Ectodermal cell (in vitro differentiated cells): ENCODE measurements at regions not wholly inside any gene's neighbourhood (a gene's known extent, or its start where the extent isn't known, plus 50 kb on each side); places are given as distances from the start of the nearest gene placed in this dataset.

Experiments used
- H3K27ac ChIP-seq: 2 replicates; pipeline ENCODE4 v1.7.0; 2013; ENCODE audit warnings: mild to moderate bottlenecking, low read depth, low read length; ENCODE audit not compliant: insufficient read depth, poor library complexity, severe bottlenecking
- H3K27me3 ChIP-seq: 2 replicates; pipeline ENCODE4 v1.7.0; 2013; ENCODE audit warnings: mild to moderate bottlenecking, low read length; ENCODE audit not compliant: insufficient read depth, control insufficient read depth, poor library complexity, severe bottlenecking
- H3K36me3 ChIP-seq: one replicate; pipeline ENCODE4 v1.7.0; 2013; ENCODE audit warnings: low read length; ENCODE audit not compliant: control insufficient read depth, insufficient read depth
- H3K4me1 ChIP-seq: one replicate; pipeline ENCODE4 v1.7.0; 2013; ENCODE audit warnings: low read length; ENCODE audit not compliant: control insufficient read depth, insufficient read depth
- H3K4me3 ChIP-seq: 2 replicates; pipeline ENCODE4 v1.7.0; 2013; ENCODE audit warnings: low read depth, low read length, control low read depth; ENCODE audit not compliant: insufficient read depth
- H3K9me3 ChIP-seq: 2 replicates; pipeline ENCODE4 v1.7.0; 2013; ENCODE audit warnings: mild to moderate bottlenecking, low read length, moderate library complexity; ENCODE audit not compliant: control insufficient read depth
- WGBS, 2 experiments: methylation state at CpG; one replicate each; pipeline ENCODE4 v1.1.7; 2013; ENCODE audit warnings: missing lambda C conversion rate in 2 of 2; 5-methylcytosine and 5-hydroxymethylcytosine counted together

DNA sequence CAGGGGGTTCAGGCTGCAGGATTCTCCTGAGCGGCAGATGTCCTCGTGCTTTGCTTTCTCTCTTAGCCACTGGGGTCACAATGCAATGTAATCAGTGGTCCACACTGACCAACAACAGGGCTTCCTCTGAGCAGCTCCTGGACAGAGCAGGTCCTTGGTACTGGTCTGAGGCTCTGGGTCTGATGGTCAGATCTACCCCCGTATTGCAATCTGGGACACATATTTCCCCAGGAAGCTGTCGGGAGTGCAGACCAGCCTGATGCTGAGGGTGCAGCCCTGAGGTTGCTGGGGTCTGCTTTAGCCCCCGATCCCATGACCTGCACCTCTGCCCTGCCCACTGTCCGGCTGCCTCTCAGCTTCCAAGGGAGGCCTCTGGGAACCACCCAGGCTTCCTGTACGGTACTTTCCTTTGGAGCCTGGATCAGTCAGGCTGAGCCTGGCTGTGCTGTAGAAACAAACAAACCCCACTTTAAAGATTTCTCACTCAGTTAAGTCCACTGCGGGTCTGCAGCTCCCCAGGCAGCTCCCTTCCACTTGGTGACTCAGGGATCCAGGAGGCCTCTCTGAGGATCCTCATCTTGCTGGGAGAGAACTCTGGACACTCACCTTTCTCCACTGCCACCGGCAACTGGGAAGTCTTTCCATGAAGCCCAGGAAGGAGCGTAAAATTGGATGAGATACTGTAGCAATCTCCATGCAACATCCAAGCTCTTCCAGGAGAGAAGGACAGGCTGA is 1046.6 kb downstream of the TBC1D22A start:
- Histone ChIP-seq H3K27me3 (no peaks in the 10 kb centered on the region), H3K36me3 (no peaks in the 10 kb centered on the region), H3K4me3 (no peak overlapping the region), H3K9me3 (peaks cover 3% of the 10 kb centered on the region), H3K27ac (no peak overlapping the region), H3K4me1 (no peaks in the 10 kb centered on the region)
- WGBS, 2 experiments = 93 to 94% methylated on average over 10 of the region's 10 CpGs

DNA sequence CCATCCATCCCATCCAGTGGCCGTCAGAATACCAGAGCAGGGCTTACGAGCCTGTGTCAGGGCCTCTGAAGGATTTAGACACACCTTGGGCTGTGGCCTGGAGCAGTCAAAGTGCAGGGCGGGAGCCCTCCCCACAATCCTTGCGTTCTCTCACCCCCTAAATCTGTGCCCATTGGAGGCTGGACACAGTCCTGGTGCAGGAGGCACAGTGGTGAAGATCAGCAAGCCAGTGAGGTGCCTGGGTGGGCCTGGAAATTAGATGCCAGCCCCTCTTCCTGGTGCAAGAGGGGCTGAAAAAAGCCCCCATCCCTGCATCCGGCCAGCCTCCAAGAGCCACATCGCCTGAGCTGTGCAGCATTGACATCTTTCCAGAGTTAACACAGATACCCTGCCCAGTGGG is 1045.8 kb downstream of the TBC1D22A start:
- Histone ChIP-seq H3K27me3 (no peaks in the 10 kb centered on the region), H3K9me3 (peaks cover 3% of the 10 kb centered on the region), H3K4me1 (no peaks in the 10 kb centered on the region), H3K36me3 (no peaks in the 10 kb centered on the region), H3K4me3 (no peak overlapping the region), H3K27ac (no peak overlapping the region)
- whole genome bisulfite sequencing, 2 experiments = 84 to 89% methylated on average over 6 of the region's 6 CpGs

DNA sequence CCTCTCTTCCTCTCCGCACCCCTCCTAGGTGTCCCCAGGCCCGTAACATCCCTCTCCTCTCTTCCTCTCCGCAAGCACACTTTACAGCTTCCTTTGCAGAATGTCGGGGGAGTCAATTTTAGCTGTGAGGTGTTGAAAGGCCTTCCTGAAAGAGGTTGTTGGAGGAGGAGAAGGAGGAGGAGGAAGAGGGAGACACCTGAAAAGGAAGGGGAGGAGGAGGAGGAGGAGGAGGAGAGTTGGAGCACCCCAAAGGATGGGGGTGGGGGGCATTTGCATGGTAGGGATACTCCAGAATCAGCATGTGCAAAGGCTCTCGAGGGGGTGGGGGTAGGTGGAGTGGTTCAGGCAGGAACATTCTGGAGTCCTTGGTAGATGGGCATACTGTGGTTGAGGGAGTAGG is 1045.1 kb downstream of the TBC1D22A start:
- Histone ChIP-seq H3K4me1 (no peaks in the 10 kb centered on the region), H3K27ac (no peak overlapping the region), H3K27me3 (no peaks in the 10 kb centered on the region), H3K4me3 (no peak overlapping the region), H3K9me3 (peaks cover 3% of the 10 kb centered on the region), H3K36me3 (no peaks in the 10 kb centered on the region)
- WGBS, 2 experiments = 88 to 91% methylated on average over 4 to 5 of the region's 5 CpGs

DNA sequence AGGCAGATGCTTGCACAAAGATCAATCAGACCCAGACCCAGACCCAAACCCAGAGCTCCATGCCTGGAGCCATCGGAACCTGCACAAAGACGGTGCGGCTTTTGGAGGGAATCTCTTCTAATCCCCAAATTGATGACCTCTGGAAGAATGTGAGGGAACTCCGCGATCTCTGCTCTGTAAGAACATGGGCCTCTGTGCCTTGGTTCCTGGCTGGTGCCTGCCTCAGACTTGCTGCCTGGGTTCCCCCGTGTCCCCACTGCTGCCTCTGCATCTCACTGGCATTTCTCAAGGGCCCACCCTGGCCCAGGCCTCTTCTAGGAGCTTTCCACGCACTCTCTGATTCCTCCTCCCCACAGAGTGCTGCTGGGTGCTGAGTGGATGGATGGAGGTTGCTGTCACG is 1044.4 kb downstream of the TBC1D22A start:
- Histone ChIP-seq H3K27ac (no peak overlapping the region), H3K4me1 (no peaks in the 10 kb centered on the region), H3K27me3 (no peaks in the 10 kb centered on the region), H3K9me3 (peaks cover 3% of the 10 kb centered on the region), H3K4me3 (no peak overlapping the region), H3K36me3 (no peaks in the 10 kb centered on the region)
- 89 to 93% methylated on average over 7 to 8 of the region's 8 CpGs for WGBS, 2 experiments

DNA sequence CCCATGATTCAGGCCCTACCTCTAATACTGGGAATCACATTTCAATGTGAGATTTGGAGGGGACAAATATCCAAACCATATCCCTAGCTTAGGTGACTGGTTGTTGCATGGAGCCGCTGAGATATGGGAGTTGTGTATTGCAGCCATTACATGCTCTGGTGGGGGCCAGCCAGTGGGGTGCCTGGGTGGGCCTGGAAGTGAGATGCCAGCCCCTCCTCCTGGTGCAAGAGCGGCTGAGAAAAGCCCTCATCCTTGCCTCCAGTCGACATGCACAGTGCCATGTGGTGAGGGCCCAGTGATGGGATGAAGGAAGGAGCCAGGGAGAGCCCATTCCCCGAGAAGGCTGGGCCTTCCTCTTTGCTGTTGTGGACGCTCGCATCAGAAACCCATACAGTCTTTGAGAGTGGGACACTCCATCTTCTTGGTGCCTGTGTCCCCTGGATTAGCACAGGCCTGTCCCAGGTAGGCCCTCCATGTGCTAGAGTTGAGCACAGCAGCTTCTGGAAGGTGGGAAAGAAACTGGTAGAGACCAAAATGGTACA is 1043.0 kb downstream of the TBC1D22A start:
- no peaks in the 10 kb centered on the region for H3K4me1 ChIP-seq
- H3K36me3 ChIP-seq = no peaks in the 10 kb centered on the region
- H3K27ac ChIP-seq = no peak overlapping the region
- H3K27me3 ChIP-seq = no peaks in the 10 kb centered on the region
- H3K9me3 ChIP-seq = peaks cover 3% of the 10 kb centered on the region
- WGBS, 2 experiments = 93 to 94% methylated on average over 6 of the region's 6 CpGs
- no peak overlapping the region for H3K4me3 ChIP-seq

DNA sequence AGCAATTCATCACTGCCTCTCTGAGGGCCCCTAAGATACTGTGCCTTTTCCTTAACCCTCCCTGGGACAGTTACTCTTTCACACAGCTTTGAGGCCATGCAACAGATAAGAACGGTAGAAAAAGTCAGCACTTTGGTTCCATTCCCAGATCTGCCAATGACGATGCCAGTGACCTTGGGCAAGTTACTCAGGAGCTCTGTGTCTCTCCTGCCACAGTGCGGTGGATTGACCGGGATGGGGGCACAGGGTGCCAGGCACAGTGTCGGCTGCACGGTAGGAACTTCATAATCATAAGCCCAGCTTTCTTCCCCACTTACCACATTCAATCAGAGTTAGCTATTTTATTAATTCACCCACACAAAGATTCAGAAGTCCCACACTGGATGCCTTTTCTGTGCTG is 1041.8 kb downstream of the TBC1D22A start:
- no peak overlapping the region for H3K27ac ChIP-seq
- no peaks in the 10 kb centered on the region for H3K27me3 ChIP-seq
- H3K4me3 ChIP-seq = no peak overlapping the region
- H3K4me1 ChIP-seq = no peaks in the 10 kb centered on the region
- H3K36me3 ChIP-seq = no peaks in the 10 kb centered on the region
- peaks cover 3% of the 10 kb centered on the region for H3K9me3 ChIP-seq
- WGBS, 2 experiments = 93 to 95% methylated on average over 6 of the region's 6 CpGs

DNA sequence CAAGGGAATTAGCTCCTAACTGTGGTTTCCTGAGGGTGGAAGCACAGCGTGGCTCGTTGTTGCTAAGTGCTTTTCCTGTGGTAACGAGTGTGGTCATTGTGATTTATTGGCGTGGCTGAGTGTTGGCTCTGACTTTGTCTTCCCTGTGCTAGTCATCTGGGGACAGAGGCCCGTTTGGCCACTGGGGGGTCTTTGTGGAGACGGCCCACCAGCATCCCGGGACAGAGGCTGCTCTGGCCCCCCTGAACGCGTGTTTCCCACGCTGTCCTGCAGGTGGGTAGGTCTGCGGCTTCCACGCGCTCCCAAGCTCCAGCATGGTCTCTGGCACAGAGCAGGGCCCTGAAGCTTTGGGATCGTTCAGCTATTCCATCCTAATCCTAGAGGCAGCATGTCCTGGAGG is 1040.0 kb downstream of the TBC1D22A start:
- WGBS, 2 experiments = 86 to 91% methylated on average over 14 of the region's 14 CpGs
- Histone ChIP-seq H3K4me1 (no peaks in the 10 kb centered on the region), H3K27me3 (no peaks in the 10 kb centered on the region), H3K4me3 (no peak overlapping the region), H3K27ac (no peak overlapping the region), H3K36me3 (no peaks in the 10 kb centered on the region), H3K9me3 (peaks cover 3% of the 10 kb centered on the region)

DNA sequence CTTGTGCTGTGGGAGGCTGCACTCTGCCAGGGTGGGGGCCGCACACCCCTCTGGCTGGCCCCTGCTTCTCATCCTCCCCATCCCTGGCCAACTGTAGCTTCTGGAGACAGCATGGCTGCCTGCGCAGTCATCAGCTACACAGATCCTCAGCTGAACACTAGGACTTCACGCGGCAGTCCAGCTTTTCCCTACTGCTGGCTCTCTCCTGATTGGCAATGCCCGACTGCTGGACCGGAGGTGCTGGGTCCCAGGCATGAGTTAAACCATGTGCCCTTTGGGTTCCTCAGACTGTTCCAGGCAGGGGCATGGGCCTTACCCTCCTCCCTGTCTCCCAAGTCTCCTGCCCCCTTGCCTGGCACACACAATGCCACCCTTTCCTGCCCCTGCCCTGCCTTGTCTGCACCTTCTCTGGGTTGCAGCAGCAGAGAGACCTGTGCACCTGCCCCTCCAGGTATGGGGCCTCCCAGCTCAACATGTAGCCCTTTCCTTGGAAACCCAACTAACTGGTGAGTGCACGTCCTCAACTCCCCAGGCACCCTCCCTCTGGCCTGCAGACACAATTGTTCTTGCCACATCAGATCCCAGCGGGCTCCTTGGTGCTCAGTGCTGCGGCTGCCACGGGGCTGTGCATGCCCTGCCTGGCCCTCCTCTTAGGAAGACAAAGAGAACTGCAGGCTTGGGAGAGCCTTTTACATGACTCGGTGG is 1039.2 kb downstream of the TBC1D22A start:
- 85 to 87% methylated on average over 11 of the region's 11 CpGs for WGBS, 2 experiments
- H3K9me3 ChIP-seq = peaks cover 3% of the 10 kb centered on the region
- H3K4me3 ChIP-seq = no peak overlapping the region
- no peaks in the 10 kb centered on the region for H3K36me3 ChIP-seq
- H3K27ac ChIP-seq = no peak overlapping the region
- H3K4me1 ChIP-seq = no peaks in the 10 kb centered on the region
- H3K27me3 ChIP-seq = no peaks in the 10 kb centered on the region

DNA sequence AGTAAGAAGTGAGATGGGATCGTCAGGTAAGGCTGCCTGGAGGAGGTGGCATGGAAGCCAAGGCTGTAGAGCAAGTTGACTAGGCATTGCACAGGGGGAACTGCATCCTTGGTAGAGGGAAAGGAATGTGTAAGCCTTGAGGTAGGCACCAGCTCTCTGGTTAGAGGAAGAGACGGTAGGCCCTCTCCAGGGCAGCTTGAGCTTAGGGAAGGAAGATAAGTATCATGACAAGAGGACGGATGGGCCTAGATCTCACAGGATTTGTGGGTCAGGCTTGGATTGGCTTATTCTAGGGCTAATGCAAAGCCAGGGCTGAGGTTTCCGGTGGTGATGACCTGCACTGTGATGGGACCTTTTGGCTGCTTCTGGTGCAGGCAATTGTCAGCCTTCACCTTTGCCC is 1035.8 kb downstream of the TBC1D22A start:
- WGBS, 2 experiments = 92 to 94% methylated on average over 4 of the region's 4 CpGs
- no peaks in the 10 kb centered on the region for H3K27me3 ChIP-seq
- H3K9me3 ChIP-seq = no peaks in the 10 kb centered on the region
- no peaks in the 10 kb centered on the region for H3K4me1 ChIP-seq
- H3K36me3 ChIP-seq = no peaks in the 10 kb centered on the region
- no peak overlapping the region for H3K27ac ChIP-seq
- H3K4me3 ChIP-seq = no peak overlapping the region

DNA sequence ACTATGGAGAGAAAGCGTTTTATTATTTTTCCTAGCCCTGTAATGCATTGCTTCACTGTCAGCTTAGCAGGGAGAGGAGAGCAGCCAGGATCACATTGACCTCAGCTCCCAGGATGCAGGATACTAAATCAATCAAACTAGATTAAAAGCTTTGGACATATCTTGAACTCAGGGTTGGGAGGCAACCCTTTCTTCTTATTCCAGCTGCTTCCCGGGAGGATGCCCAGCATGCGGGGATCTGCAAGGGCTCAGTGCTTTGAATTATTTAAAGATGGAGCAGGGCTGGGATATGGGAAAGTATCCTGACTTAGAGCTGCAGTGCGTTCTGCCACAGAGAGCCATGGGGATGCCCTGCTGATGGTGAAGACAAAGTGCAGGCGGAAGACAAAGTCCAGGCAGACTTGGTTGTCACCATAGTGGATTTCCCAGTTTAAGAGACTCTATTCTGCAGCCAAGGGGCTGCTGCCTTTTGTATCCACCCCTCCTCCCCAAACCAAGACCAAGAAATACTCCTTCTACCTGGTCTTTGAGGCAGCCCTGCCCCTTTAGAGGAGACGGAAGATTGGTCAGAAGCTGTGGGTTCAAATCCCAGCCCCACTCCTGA is 1035.0 kb downstream of the TBC1D22A start:
- no peaks in the 10 kb centered on the region for H3K9me3 ChIP-seq
- no peak overlapping the region for H3K4me3 ChIP-seq
- H3K4me1 ChIP-seq = no peaks in the 10 kb centered on the region
- no peaks in the 10 kb centered on the region for H3K27me3 ChIP-seq
- no peak overlapping the region for H3K27ac ChIP-seq
- WGBS, 2 experiments = 88 to 90% methylated on average over 6 of the region's 6 CpGs
- H3K36me3 ChIP-seq = no peaks in the 10 kb centered on the region
